ENCODE measurements at regions not wholly inside any gene's neighbourhood (a gene's known extent, or its start where the extent isn't known, plus 50 kb on each side); places are given as distances from the start of the nearest gene placed in this dataset.

GRCh38 chr1:58032611-58033073 is 513.9 kb downstream of the OMA1 start:
- no peak for TF ChIP-seq CTCF (conservative IDR thresholded peaks at IDR 0.05 in 1 of 2, IDR thresholded peaks at IDR 0.05 in 1 of 2; ENCODE audit: low read depth in 1 of 2, low read length in 2 of 2)
- no peak for TF ChIP-seq EZH2 (IDR thresholded peaks at IDR 0.05; ENCODE audit: low read length, missing control alignments)
